Epithelial cell of esophagus (primary cell): ENCODE measurements at regions not wholly inside any gene's neighbourhood (a gene's known extent, or its start where the extent isn't known, plus 50 kb on each side); places are given as distances from the start of the nearest gene placed in this dataset.
"Not testable (repeated sequence)": the region's sequence is repeated elsewhere in the genome, so short reads cannot be mapped to it uniquely, and the experiment has no call there.

Experiments used
- DNase-seq: peaks from one replicate; pipeline ENCODE4 v3.0.0; 2010; ENCODE audit warnings: low read depth
- H3K4me3 ChIP-seq: 2 replicates; pipeline ENCODE4 v1.5.1; 2011; ENCODE audit warnings: mild to moderate bottlenecking, low read length, control low read depth
- CTCF ChIP-seq: IDR thresholded peaks from 2 replicates; pipeline ENCODE4 v1.5.1; 2011; ENCODE audit warnings: low read depth, mild to moderate bottlenecking, low read length, control low read depth, inconsistent platforms; ENCODE audit not compliant: insufficient read depth; ENCODE audit errors: missing control alignments

- no peak for DNase-seq
- TF ChIP-seq CTCF: no peak
- H3K4me3 ChIP-seq: no peak overlapping the region
These were observed 774.4 kb downstream of the SI start for GRCh38 chr3:164303894-164304293.

- H3K4me3 ChIP-seq: no peak overlapping the region
- no peak for TF ChIP-seq CTCF
- DNase-seq: no peak
These were observed 775.7 kb downstream of the SI start for GRCh38 chr3:164302622-164303021.

GRCh38 chr3:164291486-164291885 lies 786.8 kb downstream of the SI start:
- not testable (repeated sequence) for DNase-seq

GRCh38 chr3:164278550-164278949 lies 799.7 kb downstream of the SI start:
- no peak for TF ChIP-seq CTCF
- no peak overlapping the region for H3K4me3 ChIP-seq
- no peak for DNase-seq

More at GRCh38 chr3:164291486-164291885, 786.8 kb downstream of the SI start:
- not testable (repeated sequence) for H3K4me3 ChIP-seq

GRCh38 chr3:164267053-164267452 lies 811.2 kb downstream of the SI start:
- no peak for TF ChIP-seq CTCF
- DNase-seq: no peak

GRCh38 chr3:164250923-164251322 lies 827.4 kb downstream of the SI start:
- no peak overlapping the region for H3K4me3 ChIP-seq
- no peak for DNase-seq
- no peak for TF ChIP-seq CTCF

More at GRCh38 chr3:164267053-164267452, 811.2 kb downstream of the SI start:
- no peak overlapping the region for H3K4me3 ChIP-seq

- H3K4me3 ChIP-seq: no peak overlapping the region
- TF ChIP-seq CTCF: no peak
- DNase-seq: no peak
These were observed 841.4 kb downstream of the SI start for GRCh38 chr3:164236851-164237250.
